Panc1 (cell line): ENCODE measurements at regions not wholly inside any gene's neighbourhood (a gene's known extent, or its start where the extent isn't known, plus 50 kb on each side); places are given as distances from the start of the nearest gene placed in this dataset.

Experiments used
- ATAC-seq: fragments of 200-7000 bp; cut with Tn5 transposase; 2 replicates; pipeline ENCODE4 v1.9.1; 2020; ENCODE audit warnings: mild to moderate bottlenecking, moderate library complexity
- BruUV-seq: library from RNA; stranded (reverse); fragments of 400-500 nt; replicated peaks from 2 replicates; lab custom pipeline; 2021; lab: Mats Ljungman, UMichigan
- CTCF ChIA-PET: fragments of 300-600 bp; sonication (Branson Sonifier 250); formaldehyde crosslinking; loops from one replicate; lab custom pipeline; 2022; ENCODE audit warnings: antibody characterized with exemption; lab: Charles Lee
- POLR2A ChIA-PET: fragments of 300-600 bp; sonication (Branson Sonifier 250); formaldehyde crosslinking; loops from one replicate; lab custom pipeline; 2022; ENCODE audit warnings: antibody characterized with exemption; lab: Charles Lee
- DNase-seq: peaks from one replicate; pipeline ENCODE4 v3.0.0-alpha.2; 2010; ENCODE audit warnings: low read depth, low spot score
- H3K27ac ChIP-seq: 2 replicates; pipeline ENCODE4 v1.5.1; 2011; ENCODE audit warnings: mild to moderate bottlenecking, low read length, inconsistent platforms
- H3K27me3 ChIP-seq: fragments of 200-500 bp; sonication (Bioruptor generic); 2 replicates; pipeline ENCODE4 v1.6.0; 2014; ENCODE audit warnings: low read length, inconsistent platforms; ENCODE audit not compliant: control insufficient read depth, insufficient read depth
- H3K36me3 ChIP-seq: fragments of 200-500 bp; sonication (Bioruptor generic); 2 replicates; pipeline ENCODE4 v1.5.1; 2014; ENCODE audit warnings: inconsistent platforms, mild to moderate bottlenecking, low read length, moderate library complexity; ENCODE audit not compliant: control insufficient read depth, insufficient read depth
- H3K4me1 ChIP-seq: 2 replicates; pipeline ENCODE4 v1.5.1; 2011; ENCODE audit warnings: inconsistent platforms, mild to moderate bottlenecking, low read length, moderate library complexity; ENCODE audit not compliant: control insufficient read depth, insufficient read depth
- H3K4me3 ChIP-seq, 2 experiments: 2 replicates each; pipeline ENCODE4 v1.5.1; 2011 to 2012; ENCODE audit warnings: low read depth in 2 of 2, low read length in 2 of 2, mild to moderate bottlenecking in 2 of 2, inconsistent platforms in 1 of 2, moderate library complexity in 1 of 2
- H3K9me3 ChIP-seq: fragments of 200-500 bp; sonication (Bioruptor generic); 2 replicates; pipeline ENCODE4 v1.5.1; 2014; ENCODE audit warnings: low read depth, mild to moderate bottlenecking, inconsistent platforms, low read length, moderate library complexity; ENCODE audit not compliant: control insufficient read depth, insufficient read depth
- CTCF ChIP-seq: fragments of 450-650 bp; IDR thresholded peaks from 2 replicates; pipeline ENCODE4 v1.5.1; 2017; ENCODE audit warnings: mild to moderate bottlenecking
- POLR2AphosphoS5 ChIP-seq: IDR thresholded peaks from 2 replicates; pipeline ENCODE4 v1.6.1; 2012; ENCODE audit warnings: mild to moderate bottlenecking, low read depth, low read length, moderate library complexity
- REST ChIP-seq, 2 experiments: IDR thresholded peaks; 2 replicates each; pipeline ENCODE4 v1.6.1; 2011 to 2012; ENCODE audit warnings: low read depth in 2 of 2, control low read depth in 1 of 2, low read length in 1 of 2, mild to moderate bottlenecking in 1 of 2, moderate library complexity in 1 of 2; ENCODE audit not compliant: insufficient read depth in 1 of 2
- SIN3A ChIP-seq: IDR thresholded peaks from 2 replicates; pipeline ENCODE4 v1.6.1; 2012; ENCODE audit warnings: low read depth, mild to moderate bottlenecking, low read length, moderate library complexity, borderline replicate concordance; ENCODE audit not compliant: insufficient read depth
- TCF7L2 ChIP-seq: IDR thresholded peaks from 2 replicates; pipeline ENCODE4 v1.6.1; 2011; ENCODE audit warnings: mild to moderate bottlenecking, low read depth, low read length, inconsistent platforms
- in situ Hi-C: cut with HindIII; loops from 2 replicates; pipeline ENCODE4 v1.10.0; 2016; ENCODE audit warnings: low sequenced_read_pairs, low pct_unique_long_range_greater_than_20kb
- intact Hi-C: fragments of 100-400 bp; cut with micrococcal nuclease; formaldehyde crosslinking; loops from one replicate; pipeline ENCODE4 v1.10.0; 2022; ENCODE audit not compliant: unreplicated experiment

- H3K27ac ChIP-seq, result no peak overlapping the region
- intact Hi-C loops (no loop called here), in situ Hi-C loops (no loop called here)
- peaks cover 6% of the 10 kb centered on the region; the same call in 1 of the 2 replicates for H3K27me3 ChIP-seq
- no TSS peak for BruUV-seq
- peaks cover 4% of the 10 kb centered on the region; the same call in 1 of the 2 replicates for H3K9me3 ChIP-seq
- no peak overlapping the region for H3K4me3 ChIP-seq
- no peak for ATAC-seq
- H3K36me3 ChIP-seq, result no peaks in the 10 kb centered on the region
- CTCF ChIA-PET, result no interaction called here
- POLR2A ChIA-PET, result no interaction called here
- no peak for DNase-seq
- H3K4me1 ChIP-seq, result no peaks in the 10 kb centered on the region
- TF ChIP-seq SIN3A (no peak), CTCF (no peak), REST (IDR thresholded peaks at IDR 0.05; ENCODE audit: insufficient read depth in 1 of 2, low read depth in 2 of 2, low read length in 1 of 2) (no peak), TCF7L2 (no peak), POLR2AphosphoS5 (no peak)
Observed at GRCh38 chr1:233805786-233806185, 98.7 kb upstream of the SLC35F3 start.

GRCh38 chr1:233815357-233815756 is 89.1 kb upstream of the SLC35F3 start:
- H3K27me3 ChIP-seq, result peaks cover 34% of the 10 kb centered on the region
- BruUV-seq, result no TSS peak
- in situ Hi-C loops (no loop called here), intact Hi-C loops (no loop called here)
- no peaks in the 10 kb centered on the region for H3K9me3 ChIP-seq
- no peak overlapping the region for H3K27ac ChIP-seq
- CTCF ChIA-PET, result no interaction called here
- no peaks in the 10 kb centered on the region for H3K36me3 ChIP-seq
- no peaks in the 10 kb centered on the region for H3K4me1 ChIP-seq
- no peak overlapping the region for H3K4me3 ChIP-seq
- POLR2A ChIA-PET, result no interaction called here
- DNase-seq (no peak), ATAC-seq (no peak)
- TF ChIP-seq SIN3A (no peak), TCF7L2 (no peak), POLR2AphosphoS5 (no peak), CTCF (no peak)
